Activated CD8-positive, alpha-beta T cell treated with anti-CD3 and anti-CD28 coated beads, Interleukin-2, amount 10 ng/mL, durations not matched to agents 7 days and 5 days (primary cell): ENCODE measurements at regions not wholly inside any gene's neighbourhood (a gene's known extent, or its start where the extent isn't known, plus 50 kb on each side); places are given as distances from the start of the nearest gene placed in this dataset.

Experiments
- ATAC-seq: fragments of 150-1000 bp; cut with Tn5 transposase; one replicate; pipeline ENCODE4 v1.10.0; 2021; ENCODE audit warnings: moderate library complexity
- CTCF ChIA-PET: fragments of 350-600 bp; sonication (Branson Sonifier 250); formaldehyde crosslinking; loops from one replicate; lab custom pipeline; 2021; ENCODE audit warnings: antibody characterized with exemption; lab: Charles Lee
- POLR2A ChIA-PET: fragments of 350-600 bp; sonication (Branson Sonifier 250); formaldehyde crosslinking; loops from one replicate; lab custom pipeline; 2021; ENCODE audit warnings: antibody characterized with exemption; lab: Charles Lee
- DNase-seq: peaks from one replicate; pipeline ENCODE4 v3.0.0-alpha.2; 2020
- H3K27ac Mint-ChIP-seq: one replicate; pipeline ENCODE4 v1.8.0; 2021; ENCODE audit warnings: mild to moderate bottlenecking, mixed read lengths
- H3K27me3 Mint-ChIP-seq: one replicate; pipeline ENCODE4 v1.8.0; 2021; ENCODE audit warnings: low read depth, mixed read lengths
- H3K36me3 Mint-ChIP-seq: one replicate; pipeline ENCODE4 v1.8.0; 2021; ENCODE audit warnings: low read depth, mixed read lengths
- H3K4me1 Mint-ChIP-seq: one replicate; pipeline ENCODE4 v1.8.0; 2021; ENCODE audit warnings: low read depth, mixed read lengths
- H3K4me3 Mint-ChIP-seq: one replicate; pipeline ENCODE4 v1.8.0; 2021; ENCODE audit warnings: mild to moderate bottlenecking, mixed read lengths
- H3K9me3 Mint-ChIP-seq: one replicate; pipeline ENCODE4 v1.8.0; 2022; ENCODE audit warnings: mixed read lengths; ENCODE audit not compliant: insufficient read depth

- Mint-ChIP-seq H3K9me3 (no peaks in the 10 kb centered on the region), H3K4me3 (no peak overlapping the region), H3K4me1 (no peaks in the 10 kb centered on the region), H3K27me3 (no peaks in the 10 kb centered on the region), H3K27ac (no peak overlapping the region), H3K36me3 (no peaks in the 10 kb centered on the region)
- DNase-seq (no peak), ATAC-seq (no peak)
- ChIA-PET POLR2A (no interaction called here), CTCF (no interaction called here)
Measured at GRCh38 chr12:77202457-77203060, 137.2 kb upstream of the E2F7 start.

- H3K27ac Mint-ChIP-seq, result no peak overlapping the region
- no peaks in the 10 kb centered on the region for H3K27me3 Mint-ChIP-seq
- H3K36me3 Mint-ChIP-seq, result no peaks in the 10 kb centered on the region
- H3K4me3 Mint-ChIP-seq, result no peak overlapping the region
- POLR2A ChIA-PET, result no interaction called here
- CTCF ChIA-PET, result no interaction called here
- no peaks in the 10 kb centered on the region for H3K4me1 Mint-ChIP-seq
- no peaks in the 10 kb centered on the region for H3K9me3 Mint-ChIP-seq
- ATAC-seq (no peak), DNase-seq (no peak)
Measured at GRCh38 chr12:77189901-77190416, 124.6 kb upstream of the E2F7 start.

GRCh38 chr12:77189458-77189857 is 124.1 kb upstream of the E2F7 start:
- no peak overlapping the region for H3K27ac Mint-ChIP-seq

GRCh38 chr12:77179515-77179914 is 114.1 kb upstream of the E2F7 start:
- H3K9me3 Mint-ChIP-seq, result no peaks in the 10 kb centered on the region
- no peak for DNase-seq
- ChIA-PET CTCF (no interaction called here), POLR2A (no interaction called here)
- no peaks in the 10 kb centered on the region for H3K27me3 Mint-ChIP-seq
- no peaks in the 10 kb centered on the region for H3K4me1 Mint-ChIP-seq
- H3K27ac Mint-ChIP-seq, result no peak overlapping the region
- H3K4me3 Mint-ChIP-seq, result no peak overlapping the region
- no peaks in the 10 kb centered on the region for H3K36me3 Mint-ChIP-seq
- ATAC-seq, result no peak

More at GRCh38 chr12:77189458-77189857, 124.1 kb upstream of the E2F7 start:
- no peaks in the 10 kb centered on the region for H3K4me1 Mint-ChIP-seq
- DNase-seq (no peak), ATAC-seq (no peak)
- ChIA-PET POLR2A (no interaction called here), CTCF (no interaction called here)
- H3K27me3 Mint-ChIP-seq, result no peaks in the 10 kb centered on the region
- no peaks in the 10 kb centered on the region for H3K36me3 Mint-ChIP-seq
- H3K4me3 Mint-ChIP-seq, result no peak overlapping the region
- H3K9me3 Mint-ChIP-seq, result no peaks in the 10 kb centered on the region

- ATAC-seq (no peak), DNase-seq (no peak)
- CTCF ChIA-PET, result no interaction called here
- H3K27me3 Mint-ChIP-seq, result no peaks in the 10 kb centered on the region
- no peaks in the 10 kb centered on the region for H3K36me3 Mint-ChIP-seq
- H3K9me3 Mint-ChIP-seq, result no peaks in the 10 kb centered on the region
- POLR2A ChIA-PET, result no interaction called here
- H3K4me1 Mint-ChIP-seq, result no peaks in the 10 kb centered on the region
- no peak overlapping the region for H3K4me3 Mint-ChIP-seq
- no peak overlapping the region for H3K27ac Mint-ChIP-seq
Measured at GRCh38 chr12:77167801-77168200, 102.4 kb upstream of the E2F7 start.

- H3K4me1 Mint-ChIP-seq, result no peaks in the 10 kb centered on the region
- no peak for DNase-seq
- CTCF ChIA-PET, result no interaction called here
Measured at GRCh38 chr12:77166696-77167095, 101.3 kb upstream of the E2F7 start.

GRCh38 chr12:77163074-77164038 is 98.0 kb upstream of the E2F7 start:
- ChIA-PET CTCF (no interaction called here), POLR2A (no interaction called here)
- no peaks in the 10 kb centered on the region for H3K9me3 Mint-ChIP-seq
- ATAC-seq (no peak), DNase-seq (no peak)
- no peaks in the 10 kb centered on the region for H3K36me3 Mint-ChIP-seq
- no peak overlapping the region for H3K4me3 Mint-ChIP-seq
- no peak overlapping the region for H3K27ac Mint-ChIP-seq
- no peaks in the 10 kb centered on the region for H3K27me3 Mint-ChIP-seq
- no peaks in the 10 kb centered on the region for H3K4me1 Mint-ChIP-seq

More at GRCh38 chr12:77166696-77167095, 101.3 kb upstream of the E2F7 start:
- H3K9me3 Mint-ChIP-seq, result no peaks in the 10 kb centered on the region
- no peaks in the 10 kb centered on the region for H3K36me3 Mint-ChIP-seq
- POLR2A ChIA-PET, result no interaction called here
- no peak overlapping the region for H3K27ac Mint-ChIP-seq
- H3K4me3 Mint-ChIP-seq, result no peak overlapping the region
- no peak for ATAC-seq
- no peaks in the 10 kb centered on the region for H3K27me3 Mint-ChIP-seq

- no peaks in the 10 kb centered on the region for H3K4me1 Mint-ChIP-seq
- no peaks in the 10 kb centered on the region for H3K36me3 Mint-ChIP-seq
- ATAC-seq (no peak), DNase-seq (no peak)
- CTCF ChIA-PET, result no interaction called here
- no peaks in the 10 kb centered on the region for H3K27me3 Mint-ChIP-seq
- no peak overlapping the region for H3K27ac Mint-ChIP-seq
- no peak overlapping the region for H3K4me3 Mint-ChIP-seq
- POLR2A ChIA-PET, result no interaction called here
- no peaks in the 10 kb centered on the region for H3K9me3 Mint-ChIP-seq
Measured at GRCh38 chr12:77161944-77162343, 96.6 kb upstream of the E2F7 start.

- Mint-ChIP-seq H3K36me3 (no peaks in the 10 kb centered on the region), H3K4me1 (no peaks in the 10 kb centered on the region), H3K27ac (no peak overlapping the region), H3K27me3 (no peaks in the 10 kb centered on the region), H3K4me3 (no peak overlapping the region), H3K9me3 (no peaks in the 10 kb centered on the region)
- DNase-seq (no peak), ATAC-seq (no peak)
- POLR2A ChIA-PET, result no interaction called here
- CTCF ChIA-PET, result no interaction called here
Measured at GRCh38 chr12:77160931-77161330, 95.6 kb upstream of the E2F7 start.

- CTCF ChIA-PET, result no interaction called here
- POLR2A ChIA-PET, result no interaction called here
- H3K4me3 Mint-ChIP-seq, result no peak overlapping the region
Measured at GRCh38 chr12:77153706-77154105, 88.3 kb upstream of the E2F7 start.

GRCh38 chr12:77152623-77153193 is 87.3 kb upstream of the E2F7 start:
- DNase-seq (no peak), ATAC-seq (no peak)
- POLR2A ChIA-PET, result no interaction called here
- no peak overlapping the region for H3K27ac Mint-ChIP-seq
- H3K4me1 Mint-ChIP-seq, result no peaks in the 10 kb centered on the region
- CTCF ChIA-PET, result interaction anchor here (0.6 kb wide), 1 partner anchor 19 kb away, joined by 3 read pairs; no protein-coding TSS in a partner anchor
- no peaks in the 10 kb centered on the region for H3K9me3 Mint-ChIP-seq
- no peaks in the 10 kb centered on the region for H3K36me3 Mint-ChIP-seq
- no peak overlapping the region for H3K4me3 Mint-ChIP-seq
- H3K27me3 Mint-ChIP-seq, result no peaks in the 10 kb centered on the region

More at GRCh38 chr12:77153706-77154105, 88.3 kb upstream of the E2F7 start:
- ATAC-seq (no peak), DNase-seq (no peak)
- Mint-ChIP-seq H3K27me3 (no peaks in the 10 kb centered on the region), H3K9me3 (no peaks in the 10 kb centered on the region), H3K36me3 (no peaks in the 10 kb centered on the region), H3K4me1 (no peaks in the 10 kb centered on the region), H3K27ac (no peak overlapping the region)

GRCh38 chr12:77151030-77151429 is 85.7 kb upstream of the E2F7 start:
- Mint-ChIP-seq H3K27me3 (no peaks in the 10 kb centered on the region), H3K9me3 (no peaks in the 10 kb centered on the region), H3K4me3 (no peak overlapping the region), H3K4me1 (no peaks in the 10 kb centered on the region), H3K27ac (no peak overlapping the region), H3K36me3 (no peaks in the 10 kb centered on the region)
- ChIA-PET POLR2A (no interaction called here), CTCF (no interaction called here)
- DNase-seq (no peak), ATAC-seq (no peak)
